Keratinocyte (primary cell): ENCODE measurements at regions not wholly inside any gene's neighbourhood (a gene's known extent, or its start where the extent isn't known, plus 50 kb on each side); places are given as distances from the start of the nearest gene placed in this dataset.

Experiments used
- DNase-seq: peaks from one replicate; pipeline ENCODE4 v3.0.0-alpha.2; 2011; ENCODE audit warnings: low read depth, missing footprints, low spot score
- FAIRE-seq: peaks from 2 replicates; lab custom pipeline; 2011; peaks lifted over from hg19 to GRCh38; lab: Jason Lieb, UNC
- H2AFZ ChIP-seq: 2 replicates; pipeline ENCODE4 v1.6.0; 2012; ENCODE audit warnings: low read length, control low read depth, inconsistent platforms; ENCODE audit not compliant: control insufficient read depth
- H3K27ac ChIP-seq: 2 replicates; pipeline ENCODE4 v1.5.1; 2011; ENCODE audit warnings: low read length; ENCODE audit not compliant: control insufficient read depth, insufficient read depth
- H3K27me3 ChIP-seq: 3 replicates; pipeline ENCODE4 v1.6.0; 2011; ENCODE audit warnings: low read length; ENCODE audit not compliant: control insufficient read depth, insufficient read depth; ENCODE audit errors: extremely low read depth
- H3K36me3 ChIP-seq, 2 experiments: 2 replicates in 1 of 2; 3 replicates in 1 of 2; pipeline ENCODE4 v1.5.1; 2011; ENCODE audit warnings: low read length in 2 of 2, mild to moderate bottlenecking in 1 of 2; ENCODE audit not compliant: control insufficient read depth in 2 of 2, insufficient read depth in 2 of 2; ENCODE audit errors: extremely low read depth in 1 of 2
- H3K4me1 ChIP-seq: 3 replicates; pipeline ENCODE4 v1.5.1; 2011; ENCODE audit warnings: low read length; ENCODE audit not compliant: control insufficient read depth, insufficient read depth; ENCODE audit errors: extremely low read depth
- H3K4me2 ChIP-seq: 3 replicates; pipeline ENCODE4 v1.6.0; 2011; ENCODE audit warnings: low read depth, low read length; ENCODE audit not compliant: control insufficient read depth, insufficient read depth; ENCODE audit errors: extremely low read depth
- H3K4me3 ChIP-seq, 3 experiments: fragments of 200-600 bp in 1 of 3; sonication (generic) in 1 of 3; 2 replicates in 2 of 3; 3 replicates in 1 of 3; pipeline ENCODE4 v1.5.1; 2011 to 2016; ENCODE audit warnings: low read length in 3 of 3, mild to moderate bottlenecking in 3 of 3, control low read depth in 2 of 3, inconsistent platforms in 1 of 3, low read depth in 1 of 3, mixed read lengths in 1 of 3, mixed run types in 1 of 3, moderate library complexity in 1 of 3; ENCODE audit not compliant: control insufficient read depth in 2 of 3, insufficient read depth in 2 of 3; ENCODE audit errors: extremely low read depth in 1 of 3
- H3K79me2 ChIP-seq: 2 replicates; pipeline ENCODE4 v1.6.0; 2012; ENCODE audit warnings: low read length; ENCODE audit not compliant: control insufficient read depth, insufficient read depth
- H3K9ac ChIP-seq: 3 replicates; pipeline ENCODE4 v1.6.0; 2011; ENCODE audit warnings: low read length; ENCODE audit not compliant: control insufficient read depth, insufficient read depth; ENCODE audit errors: extremely low read depth
- H3K9me1 ChIP-seq: 3 replicates; pipeline ENCODE4 v1.6.0; 2011; ENCODE audit warnings: low read length; ENCODE audit not compliant: control insufficient read depth, insufficient read depth; ENCODE audit errors: extremely low read depth
- H3K9me3 ChIP-seq: 2 replicates; pipeline ENCODE4 v1.5.1; 2012; ENCODE audit warnings: low read depth, low read length; ENCODE audit not compliant: control insufficient read depth
- H4K20me1 ChIP-seq: 3 replicates; pipeline ENCODE4 v1.6.0; 2011; ENCODE audit warnings: low read length; ENCODE audit not compliant: control insufficient read depth, insufficient read depth; ENCODE audit errors: extremely low read depth
- CTCF ChIP-seq, 3 experiments: IDR thresholded peaks in 1 of 3; conservative IDR thresholded peaks in 1 of 3; optimal IDR thresholded peaks in 1 of 3; 2 replicates in 2 of 3; 3 replicates in 1 of 3; pipeline versions ENCODE3 to v1.5.1; 2011; ENCODE audit warnings: low read length in 3 of 3, mild to moderate bottlenecking in 3 of 3, moderate library complexity in 2 of 3, control low read depth in 1 of 3, inconsistent platforms in 1 of 3; ENCODE audit not compliant: insufficient read depth in 2 of 3; ENCODE audit errors: extremely low read depth in 1 of 3
- EZH2 ChIP-seq: IDR thresholded peaks from one replicate; pipeline ENCODE4 v1.6.1; 2012; ENCODE audit warnings: inconsistent platforms, mild to moderate bottlenecking, low read length, moderate library complexity
- dilution Hi-C: fragments of 300-500 bp; cut with MboI; formaldehyde crosslinking; loops from one replicate; pipeline ENCODE4 v1.7.0; 2020; ENCODE audit warnings: low sequenced_read_pairs; ENCODE audit not compliant: extremely low pct_ligation_motif_present

- dilution Hi-C loops = no loop called here
- no peak for DNase-seq
- Histone ChIP-seq H3K4me2 (no peak overlapping the region), H3K9me1 (no peaks in the 10 kb centered on the region), H2AFZ (no peak overlapping the region), H4K20me1 (no peaks in the 10 kb centered on the region), H3K27me3 (no peaks in the 10 kb centered on the region), H3K4me1 (no peaks in the 10 kb centered on the region), H3K9ac (no peak overlapping the region), H3K9me3 (no peaks in the 10 kb centered on the region), H3K4me3 (no peak overlapping the region), H3K27ac (no peak overlapping the region), H3K79me2 (no peaks in the 10 kb centered on the region), H3K36me3 (no peaks in the 10 kb centered on the region)
- FAIRE-seq = no peak
- TF ChIP-seq CTCF (optimal IDR thresholded peaks at IDR 0.05 in 1 of 3, IDR thresholded peaks at IDR 0.05 in 1 of 3, conservative IDR thresholded peaks at IDR 0.05 in 1 of 3; ENCODE audit: extremely low read depth in 1 of 3, insufficient read depth in 2 of 3, low read length in 3 of 3) = no peak
- TF ChIP-seq EZH2 = no peak
Measured at GRCh38 chr7:115758025-115758424, 272.5 kb downstream of the TFEC start.

- dilution Hi-C loops = no loop called here
- DNase-seq (no peak), FAIRE-seq (no peak)
- Histone ChIP-seq H3K27me3 (no peaks in the 10 kb centered on the region), H3K9ac (no peak overlapping the region), H3K36me3 (no peaks in the 10 kb centered on the region), H3K4me1 (no peaks in the 10 kb centered on the region), H3K79me2 (no peaks in the 10 kb centered on the region), H3K27ac (no peak overlapping the region), H2AFZ (no peak overlapping the region), H4K20me1 (no peaks in the 10 kb centered on the region), H3K4me3 (no peak overlapping the region), H3K4me2 (no peak overlapping the region), H3K9me1 (no peaks in the 10 kb centered on the region), H3K9me3 (no peaks in the 10 kb centered on the region)
- TF ChIP-seq CTCF (optimal IDR thresholded peaks at IDR 0.05 in 1 of 3, IDR thresholded peaks at IDR 0.05 in 1 of 3, conservative IDR thresholded peaks at IDR 0.05 in 1 of 3; ENCODE audit: extremely low read depth in 1 of 3, insufficient read depth in 2 of 3, low read length in 3 of 3) (no peak), EZH2 (no peak)
Measured at GRCh38 chr7:115754226-115754625, 276.3 kb downstream of the TFEC start.
